Fibroblast of pulmonary artery (primary cell): ENCODE measurements at regions not wholly inside any gene's neighbourhood (a gene's known extent, or its start where the extent isn't known, plus 50 kb on each side); places are given as distances from the start of the nearest gene placed in this dataset.

Source experiments
- DNase-seq: peaks from one replicate; pipeline ENCODE4 v3.0.0-alpha.2; 2010; ENCODE audit warnings: low read depth
- H3K4me3 ChIP-seq: replicated peaks from 2 replicates; pipeline ENCODE4 v1.5.1; 2011; ENCODE audit warnings: low read depth, mild to moderate bottlenecking, control low read depth, low read length, moderate library complexity
- TF ChIP-seq, protein P1 (sequence below): IDR thresholded peaks from 2 replicates; pipeline ENCODE4 v1.5.1; 2011; ENCODE audit warnings: mild to moderate bottlenecking, control low read depth, low read length, inconsistent platforms; ENCODE audit errors: missing control alignments

DNA sequence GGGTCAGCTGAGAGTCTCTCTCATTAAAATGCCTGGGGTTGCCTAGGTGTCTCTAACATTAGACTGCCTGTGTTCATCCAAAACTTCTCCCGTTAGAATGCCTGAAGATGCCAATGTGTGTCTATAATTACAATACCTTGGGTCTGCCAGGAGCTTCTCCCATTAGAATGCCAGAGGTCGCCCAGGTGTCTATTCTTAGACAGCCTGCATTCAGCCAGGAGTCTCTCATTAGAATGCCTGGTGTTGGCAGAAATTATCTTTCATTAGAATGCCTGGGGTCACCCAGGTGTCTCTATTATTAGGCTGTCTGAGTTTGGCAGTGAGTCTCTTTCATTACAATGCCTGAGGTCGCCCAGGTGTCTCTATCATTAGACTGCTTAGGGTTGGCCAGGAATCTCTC is 1560.2 kb downstream of the UQCRFS1 start:
- H3K4me3 ChIP-seq, result no peak overlapping the region
- TF ChIP-seq, protein P1, sequence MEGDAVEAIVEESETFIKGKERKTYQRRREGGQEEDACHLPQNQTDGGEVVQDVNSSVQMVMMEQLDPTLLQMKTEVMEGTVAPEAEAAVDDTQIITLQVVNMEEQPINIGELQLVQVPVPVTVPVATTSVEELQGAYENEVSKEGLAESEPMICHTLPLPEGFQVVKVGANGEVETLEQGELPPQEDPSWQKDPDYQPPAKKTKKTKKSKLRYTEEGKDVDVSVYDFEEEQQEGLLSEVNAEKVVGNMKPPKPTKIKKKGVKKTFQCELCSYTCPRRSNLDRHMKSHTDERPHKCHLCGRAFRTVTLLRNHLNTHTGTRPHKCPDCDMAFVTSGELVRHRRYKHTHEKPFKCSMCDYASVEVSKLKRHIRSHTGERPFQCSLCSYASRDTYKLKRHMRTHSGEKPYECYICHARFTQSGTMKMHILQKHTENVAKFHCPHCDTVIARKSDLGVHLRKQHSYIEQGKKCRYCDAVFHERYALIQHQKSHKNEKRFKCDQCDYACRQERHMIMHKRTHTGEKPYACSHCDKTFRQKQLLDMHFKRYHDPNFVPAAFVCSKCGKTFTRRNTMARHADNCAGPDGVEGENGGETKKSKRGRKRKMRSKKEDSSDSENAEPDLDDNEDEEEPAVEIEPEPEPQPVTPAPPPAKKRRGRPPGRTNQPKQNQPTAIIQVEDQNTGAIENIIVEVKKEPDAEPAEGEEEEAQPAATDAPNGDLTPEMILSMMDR, result no peak
- DNase-seq, result no peak

DNA sequence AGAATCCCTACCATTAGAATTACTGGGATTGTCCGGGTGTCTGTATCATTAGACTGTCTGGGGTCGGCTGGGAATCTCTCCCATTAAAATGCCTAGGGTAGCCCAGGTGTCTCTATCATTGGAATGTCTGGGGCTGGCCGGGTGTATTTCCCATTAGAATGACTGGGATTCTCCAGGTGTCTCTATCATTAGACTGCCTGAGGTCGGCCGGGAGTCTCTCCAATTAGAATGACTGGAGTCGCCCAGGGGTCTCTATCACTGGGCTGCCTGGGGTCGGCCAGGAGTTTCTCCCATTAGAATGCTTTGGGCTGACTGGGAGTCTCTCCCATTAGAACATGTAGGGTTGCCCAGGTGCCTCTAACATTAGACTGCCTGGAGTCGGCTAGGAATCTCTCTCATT is 1560.7 kb downstream of the UQCRFS1 start:
- DNase-seq, result no peak
- TF ChIP-seq, protein P1, result no peak
- no peak overlapping the region for H3K4me3 ChIP-seq

DNA sequence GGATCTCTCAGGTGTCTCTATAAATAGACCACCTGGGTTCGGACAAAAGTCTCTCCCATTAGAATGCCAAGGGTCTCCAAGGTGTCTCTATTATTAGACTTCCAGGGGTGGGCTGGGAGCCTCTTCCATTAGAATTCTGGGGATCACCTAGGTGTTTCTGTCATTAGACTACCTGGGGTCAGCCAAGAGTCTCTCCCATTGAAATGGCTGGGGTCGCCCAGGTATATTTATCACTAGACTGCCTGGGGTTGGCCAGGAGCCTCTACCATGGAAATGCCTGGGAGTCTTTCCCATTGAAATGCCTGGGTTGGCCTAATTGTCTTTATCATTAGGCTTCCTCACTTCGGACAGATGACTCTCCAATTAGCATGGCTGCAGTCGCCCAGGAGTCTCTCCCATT is 1565.5 kb downstream of the UQCRFS1 start:
- no peak for DNase-seq
- H3K4me3 ChIP-seq, result no peak overlapping the region
- TF ChIP-seq, protein P1, result no peak

DNA sequence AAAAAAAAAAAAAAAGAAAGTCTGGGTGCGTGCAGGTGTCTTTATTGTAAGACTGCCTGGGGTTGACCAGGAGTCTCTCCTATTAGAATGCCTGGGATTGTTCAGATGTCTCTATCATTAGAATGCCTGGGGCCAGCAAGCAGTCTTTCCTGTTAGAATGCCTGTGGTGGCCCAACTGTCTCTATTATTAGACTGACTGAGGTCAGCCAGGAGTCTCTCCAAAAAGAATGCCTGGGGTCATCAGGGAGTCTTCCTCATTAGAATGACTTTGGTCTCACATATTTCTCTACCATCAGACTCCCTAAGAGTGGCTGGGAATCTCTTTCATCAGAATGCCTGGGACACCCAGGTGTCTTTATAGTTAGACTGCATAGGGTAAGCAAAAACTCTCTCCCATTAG is 1577.5 kb downstream of the UQCRFS1 start:
- no peak overlapping the region for H3K4me3 ChIP-seq
- no peak for DNase-seq
- TF ChIP-seq, protein P1, result no peak

DNA sequence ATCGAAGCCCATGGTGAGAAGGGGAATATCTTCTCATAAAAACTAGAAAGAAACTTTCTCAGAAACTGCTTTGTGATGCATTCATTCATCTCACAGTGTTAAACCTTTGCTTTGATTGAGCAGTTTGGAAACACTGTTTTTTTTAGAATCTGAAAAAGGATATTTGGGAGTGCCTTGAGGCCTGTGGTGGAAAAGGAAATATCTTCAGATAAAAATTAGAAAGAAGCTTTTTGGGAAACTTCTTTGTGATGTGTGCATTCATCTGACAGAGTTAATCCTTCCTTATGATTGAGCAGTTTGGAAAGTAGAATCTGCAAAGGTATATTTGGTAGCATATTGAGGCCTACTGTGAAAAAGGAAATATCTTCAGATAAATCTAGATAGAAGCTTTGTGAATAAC is 1594.9 kb downstream of the UQCRFS1 start:
- no peak for DNase-seq
- TF ChIP-seq, protein P1, result no peak
- H3K4me3 ChIP-seq, result no peak overlapping the region

DNA sequence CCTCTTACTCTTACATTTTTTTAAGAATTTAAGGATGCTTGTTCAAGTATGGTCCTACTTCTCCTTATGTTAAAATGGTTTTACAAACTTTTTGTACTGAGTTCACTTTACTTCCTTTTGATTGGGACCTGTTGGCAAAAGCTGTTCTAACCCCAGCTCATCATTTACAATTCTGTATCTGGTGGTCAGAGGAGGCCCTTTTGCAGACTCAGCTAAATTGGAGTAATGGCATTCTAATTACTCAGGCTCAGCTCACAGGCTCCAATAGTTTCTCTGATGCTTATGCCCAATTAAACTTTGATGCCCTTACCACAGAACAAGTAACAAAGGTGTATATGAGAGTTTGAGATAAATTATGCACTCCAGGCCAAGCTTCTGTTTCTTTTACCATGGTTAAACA is 1632.0 kb downstream of the UQCRFS1 start:
- no peak for DNase-seq
- H3K4me3 ChIP-seq, result no peak overlapping the region
- TF ChIP-seq, protein P1, result no peak
